HG03196 (cell line): ENCODE measurements at regions not wholly inside any gene's neighbourhood (a gene's known extent, or its start where the extent isn't known, plus 50 kb on each side); places are given as distances from the start of the nearest gene placed in this dataset.

ENCODE experiments used
- ATAC-seq: cut with Tn5 transposase; IDR thresholded peaks from one replicate; pipeline ENCODE4 v1.9.1; 2021; ENCODE audit not compliant: unreplicated experiment

- ATAC-seq, result no peak
Observed at GRCh38 chr15:45743426-45744235, 108.8 kb downstream of the SQOR start.

GRCh38 chr15:45744236-45744589 lies 109.4 kb downstream of the SQOR start:
- ATAC-seq, result no peak

- no peak for ATAC-seq
Observed at GRCh38 chr15:45747426-45747825, 112.6 kb downstream of the SQOR start.

GRCh38 chr15:45751629-45752028 lies 116.8 kb downstream of the SQOR start:
- no peak for ATAC-seq

- no peak for ATAC-seq
Observed at GRCh38 chr15:45759936-45760335, 125.1 kb downstream of the SQOR start.

GRCh38 chr15:45762726-45763125 lies 127.9 kb downstream of the SQOR start:
- ATAC-seq, result no peak

- ATAC-seq, result no peak
Observed at GRCh38 chr15:45763170-45763869, 128.5 kb downstream of the SQOR start.

- ATAC-seq, result no peak
Observed at GRCh38 chr15:45773149-45773548, 138.3 kb downstream of the SQOR start.

GRCh38 chr15:45776772-45777171 lies 141.9 kb downstream of the SQOR start:
- no peak for ATAC-seq

GRCh38 chr15:45777781-45778180 lies 143.0 kb downstream of the SQOR start:
- ATAC-seq, result no peak

- no peak for ATAC-seq
Observed at GRCh38 chr15:45780352-45780751, 145.5 kb downstream of the SQOR start.

- ATAC-seq, result no peak
Observed at GRCh38 chr15:45784656-45785055, 149.8 kb downstream of the SQOR start.

GRCh38 chr15:45785897-45786296 lies 151.1 kb downstream of the SQOR start:
- ATAC-seq, result no peak

GRCh38 chr15:45790325-45790943 lies 155.6 kb downstream of the SQOR start:
- no peak for ATAC-seq

- ATAC-seq, result no peak
Observed at GRCh38 chr15:45794304-45794703, 159.5 kb downstream of the SQOR start.

GRCh38 chr15:45794712-45795439 lies 160.0 kb downstream of the SQOR start:
- ATAC-seq, result no peak

- no peak for ATAC-seq
Observed at GRCh38 chr15:45795440-45796069, 160.7 kb downstream of the SQOR start.

- no peak for ATAC-seq
Observed at GRCh38 chr15:45796433-45796832, 161.6 kb downstream of the SQOR start.

- no peak for ATAC-seq
Observed at GRCh38 chr15:45799508-45799907, 164.7 kb downstream of the SQOR start.

GRCh38 chr15:45801543-45801942 lies 166.7 kb downstream of the SQOR start:
- ATAC-seq, result no peak

GRCh38 chr15:45802140-45802539 lies 167.3 kb downstream of the SQOR start:
- no peak for ATAC-seq
